Neural cell (in vitro differentiated cells): ENCODE measurements at regions not wholly inside any gene's neighbourhood (a gene's known extent, or its start where the extent isn't known, plus 50 kb on each side); places are given as distances from the start of the nearest gene placed in this dataset.

Source experiments
- H2AFZ ChIP-seq: fragments of 200-600, 300-800 bp; sonication (generic), shearing (Covaris generic); 2 replicates; pipeline ENCODE4 v1.6.0; 2014; ENCODE audit warnings: low read depth, mild to moderate bottlenecking, antibody characterized with exemption, low read length, moderate library complexity
- H3F3A ChIP-seq: fragments of 200-600 bp; shearing (Covaris generic); 2 replicates; pipeline ENCODE4 v1.6.1; 2016; ENCODE audit warnings: mild to moderate bottlenecking, moderate library complexity, mixed read lengths, antibody characterized with exemption, low read length; ENCODE audit not compliant: insufficient read depth, poor library complexity, severe bottlenecking
- H3K27ac ChIP-seq: fragments of 200-600, 300-800 bp; sonication (generic), shearing (Covaris generic); 2 replicates; pipeline ENCODE4 v1.5.1; 2014; ENCODE audit warnings: mild to moderate bottlenecking, low read length, moderate library complexity
- H3K27me3 ChIP-seq: fragments of 300-800, 200-600 bp; sonication (generic), shearing (Covaris generic); 2 replicates; pipeline ENCODE4 v1.6.0; 2014; ENCODE audit warnings: mild to moderate bottlenecking, low read depth, low read length, moderate library complexity; ENCODE audit not compliant: insufficient read depth
- H3K36me3 ChIP-seq: fragments of 300-800, 200-600 bp; sonication (generic), shearing (Covaris generic); 2 replicates; pipeline ENCODE4 v1.5.1; 2014; ENCODE audit warnings: mild to moderate bottlenecking, antibody characterized with exemption, low read length, moderate library complexity; ENCODE audit not compliant: insufficient read depth
- H3K4me2 ChIP-seq: fragments of 300-800, 200-600 bp; sonication (generic), shearing (Covaris generic); 2 replicates; pipeline ENCODE4 v1.6.0; 2014; ENCODE audit warnings: mild to moderate bottlenecking, low read length
- H3K4me3 ChIP-seq: fragments of 300-800, 200-600 bp; sonication (generic), shearing (Covaris generic); 2 replicates; pipeline ENCODE4 v1.5.1; 2014; ENCODE audit warnings: mild to moderate bottlenecking, low read length, moderate library complexity
- H3K79me2 ChIP-seq: fragments of 200-600 bp; shearing (Covaris generic); replicated peaks from 2 replicates; pipeline ENCODE4 v1.6.0; 2014; ENCODE audit warnings: mild to moderate bottlenecking, low read length, moderate library complexity; ENCODE audit not compliant: insufficient read depth
- H3K9ac ChIP-seq: fragments of 300-800, 200-600 bp; sonication (generic), shearing (Covaris generic); 2 replicates; pipeline ENCODE4 v1.6.1; 2016; ENCODE audit warnings: mild to moderate bottlenecking, low read length, mixed read lengths
- H3K9me2 ChIP-seq: fragments of 200-600 bp; shearing (Covaris generic); 2 replicates; pipeline ENCODE4 v1.6.1; 2016; ENCODE audit warnings: mild to moderate bottlenecking, low read length, mixed read lengths; ENCODE audit not compliant: insufficient read depth
- H3K9me3 ChIP-seq: fragments of 200-600, 300-800 bp; sonication (generic), shearing (Covaris generic); 2 replicates; pipeline ENCODE4 v1.6.1; 2016; ENCODE audit warnings: mild to moderate bottlenecking, mixed run types, low read length, moderate library complexity, mixed read lengths
- H4K20me1 ChIP-seq: fragments of 200-600 bp; shearing (Covaris generic); 2 replicates; pipeline ENCODE4 v1.6.1; 2016; ENCODE audit warnings: mild to moderate bottlenecking, mixed run types; ENCODE audit not compliant: insufficient read depth
- CTCF ChIP-seq: fragments of 450-650 bp; IDR thresholded peaks from 2 replicates; pipeline ENCODE4 v1.5.1; 2014; ENCODE audit warnings: antibody characterized with exemption, mild to moderate bottlenecking, moderate library complexity; ENCODE audit not compliant: poor library complexity, severe bottlenecking
- EP300 ChIP-seq: fragments of 450-650 bp; conservative IDR thresholded peaks from 2 replicates; pipeline ENCODE4 v1.6.1; 2014; ENCODE audit warnings: antibody characterized with exemption, mild to moderate bottlenecking, moderate library complexity; ENCODE audit not compliant: poor library complexity, severe bottlenecking
- EZH2 ChIP-seq: fragments of 200-600, 300-800 bp; shearing (Covaris generic), sonication (generic); IDR thresholded peaks from 2 replicates; pipeline ENCODE4 v1.6.1; 2014; ENCODE audit warnings: antibody characterized with exemption, low read length, borderline replicate concordance, mild to moderate bottlenecking; ENCODE audit not compliant: insufficient read depth, poor library complexity, severe bottlenecking
- MXI1 ChIP-seq: fragments of 450-650 bp; conservative IDR thresholded peaks from 2 replicates; pipeline ENCODE4 v1.6.1; 2014; ENCODE audit warnings: antibody characterized with exemption, mild to moderate bottlenecking; ENCODE audit not compliant: poor library complexity, severe bottlenecking
- POLR2AphosphoS5 ChIP-seq: IDR thresholded peaks from 2 replicates; pipeline ENCODE4 v1.6.1; 2012
- RAD21 ChIP-seq: fragments of 450-650 bp; conservative IDR thresholded peaks from 2 replicates; pipeline ENCODE4 v1.6.1; 2014; ENCODE audit warnings: antibody characterized with exemption, mild to moderate bottlenecking, moderate library complexity
- REST ChIP-seq: IDR thresholded peaks from 2 replicates; pipeline ENCODE4 v1.6.1; 2012; ENCODE audit warnings: borderline replicate concordance
- SMC3 ChIP-seq: fragments of 450-650 bp; conservative IDR thresholded peaks from 2 replicates; pipeline ENCODE4 v1.6.1; 2014; ENCODE audit warnings: antibody characterized with exemption, mild to moderate bottlenecking, moderate library complexity; ENCODE audit not compliant: poor library complexity
- TAF1 ChIP-seq: IDR thresholded peaks from 2 replicates; pipeline ENCODE4 v1.6.1; 2012; ENCODE audit warnings: low read depth

GRCh38 chr1:214923278-214923915, 159.1 kb upstream of the KCNK2 start:
- Histone ChIP-seq H3K9me3 (no peaks in the 10 kb centered on the region), H3K4me2 (no peak overlapping the region), H4K20me1 (no peaks in the 10 kb centered on the region), H3K9me2 (no peaks in the 10 kb centered on the region), H2AFZ (no peak overlapping the region), H3K79me2 (no peaks in the 10 kb centered on the region), H3K9ac (no peak overlapping the region), H3K36me3 (no peaks in the 10 kb centered on the region), H3K4me3 (no peak overlapping the region), H3K27me3 (no peaks in the 10 kb centered on the region), H3F3A (no peaks in the 10 kb centered on the region), H3K27ac (no peak overlapping the region)
- TF ChIP-seq REST = no peak
- TF ChIP-seq EZH2 = no peak
- no peak for TF ChIP-seq MXI1
- no peak for TF ChIP-seq RAD21
- TF ChIP-seq TAF1 = no peak
- TF ChIP-seq POLR2AphosphoS5 = no peak
- TF ChIP-seq CTCF = no peak
- no peak for TF ChIP-seq EP300
- no peak for TF ChIP-seq SMC3

GRCh38 chr1:214927796-214928195, 154.7 kb upstream of the KCNK2 start:
- Histone ChIP-seq H3K4me2 (no peak overlapping the region), H3K27ac (no peak overlapping the region), H2AFZ (no peak overlapping the region), H3K4me3 (no peak overlapping the region), H3F3A (no peaks in the 10 kb centered on the region), H3K79me2 (no peaks in the 10 kb centered on the region), H3K9ac (no peak overlapping the region), H3K36me3 (no peaks in the 10 kb centered on the region), H4K20me1 (no peaks in the 10 kb centered on the region), H3K9me3 (no peaks in the 10 kb centered on the region), H3K9me2 (no peaks in the 10 kb centered on the region), H3K27me3 (no peaks in the 10 kb centered on the region)
- no peak for TF ChIP-seq REST
- TF ChIP-seq POLR2AphosphoS5 = no peak
- TF ChIP-seq EP300 = no peak
- TF ChIP-seq MXI1 = no peak
- no peak for TF ChIP-seq EZH2
- no peak for TF ChIP-seq SMC3
- TF ChIP-seq TAF1 = no peak
- TF ChIP-seq RAD21 = no peak
- TF ChIP-seq CTCF = no peak
